Superior temporal gyrus (tissue), 1 donor: ENCODE measurements at regions not wholly inside any gene's neighbourhood (a gene's known extent, or its start where the extent isn't known, plus 50 kb on each side); places are given as distances from the start of the nearest gene placed in this dataset.
"Not testable (repeated sequence)": the region's sequence is repeated elsewhere in the genome, so short reads cannot be mapped to it uniquely, and the experiment has no call there.

Experiments used
- DNase-seq: peaks from one replicate; pipeline ENCODE4 v3.0.0-alpha.2; 2016; ENCODE audit errors: extremely low spot score

- no peak for DNase-seq
Measured at GRCh38 chr7:113606325-113606724, 312.5 kb downstream of the PPP1R3A start.

- not testable (repeated sequence) for DNase-seq
Measured at GRCh38 chr7:113600428-113600827, 318.4 kb downstream of the PPP1R3A start.

GRCh38 chr7:113593455-113593854, 325.4 kb downstream of the PPP1R3A start:
- not testable (repeated sequence) for DNase-seq

DNA sequence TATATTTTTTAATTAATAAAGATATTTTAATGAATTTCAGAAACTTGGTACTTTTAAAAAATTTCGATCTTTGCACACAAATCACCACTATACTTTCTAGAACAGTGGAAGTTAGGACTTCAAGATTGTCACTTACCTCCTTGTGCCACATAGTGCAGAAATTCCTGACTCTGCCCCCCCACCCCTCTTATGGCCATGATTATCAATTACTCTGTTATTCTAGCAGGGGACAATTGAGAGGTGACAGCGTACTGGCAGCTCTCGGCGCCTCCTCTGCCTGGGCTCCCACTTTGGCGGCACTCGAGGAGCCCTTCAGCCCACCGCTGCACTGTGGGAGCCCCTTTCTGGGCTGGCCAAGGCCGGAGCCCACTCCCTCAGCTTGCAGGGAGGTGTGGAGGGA, 325.9 kb downstream of the PPP1R3A start:
- not testable (repeated sequence) for DNase-seq

GRCh38 chr7:113582471-113582870, 336.3 kb downstream of the PPP1R3A start:
- no peak for DNase-seq

- not testable (repeated sequence) for DNase-seq
Measured at GRCh38 chr7:113563257-113563656, 355.6 kb downstream of the PPP1R3A start.

- no peak for DNase-seq
Measured at GRCh38 chr7:113562801-113563200, 356.0 kb downstream of the PPP1R3A start.

- no peak for DNase-seq
Measured at GRCh38 chr7:113562242-113562641, 356.6 kb downstream of the PPP1R3A start.

DNA sequence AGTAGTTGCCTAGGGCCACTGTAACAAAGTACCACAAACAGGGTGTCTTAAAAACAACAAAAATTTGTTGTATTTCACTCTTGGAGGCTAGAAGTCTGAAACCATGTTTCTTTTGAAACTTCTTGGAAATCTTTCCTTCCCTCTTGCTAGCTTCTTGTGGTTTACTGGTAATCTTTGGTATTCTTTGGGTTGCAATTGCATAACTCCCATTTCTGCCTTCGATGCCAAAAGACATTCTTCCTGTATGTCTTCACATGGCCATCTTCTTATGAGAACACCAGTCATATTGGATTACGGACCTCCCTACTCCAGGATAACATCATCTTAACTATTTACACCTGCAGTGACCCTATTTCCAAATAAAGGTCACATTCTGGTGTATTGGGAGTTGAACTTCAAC, 357.4 kb downstream of the PPP1R3A start:
- no peak for DNase-seq

DNA sequence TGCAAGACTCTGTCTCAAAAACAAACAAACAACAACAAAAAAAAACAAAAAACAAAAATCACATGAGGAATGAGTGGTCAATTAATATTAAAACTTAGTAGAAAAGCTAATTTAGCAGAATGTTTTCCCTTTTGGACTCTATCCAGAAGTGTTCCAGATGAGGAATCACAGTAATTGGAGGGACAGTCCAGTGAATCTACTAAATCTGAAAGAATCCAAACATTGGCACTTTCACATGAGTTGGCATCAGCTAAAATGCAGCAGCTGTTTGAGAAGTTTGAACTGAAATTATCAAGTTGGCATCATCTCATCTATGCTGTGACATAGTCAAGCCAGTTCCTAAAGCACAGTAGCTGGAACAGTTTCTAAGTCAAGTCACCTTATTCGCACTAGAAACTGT, 367.8 kb downstream of the PPP1R3A start:
- DNase-seq = no peak

DNA sequence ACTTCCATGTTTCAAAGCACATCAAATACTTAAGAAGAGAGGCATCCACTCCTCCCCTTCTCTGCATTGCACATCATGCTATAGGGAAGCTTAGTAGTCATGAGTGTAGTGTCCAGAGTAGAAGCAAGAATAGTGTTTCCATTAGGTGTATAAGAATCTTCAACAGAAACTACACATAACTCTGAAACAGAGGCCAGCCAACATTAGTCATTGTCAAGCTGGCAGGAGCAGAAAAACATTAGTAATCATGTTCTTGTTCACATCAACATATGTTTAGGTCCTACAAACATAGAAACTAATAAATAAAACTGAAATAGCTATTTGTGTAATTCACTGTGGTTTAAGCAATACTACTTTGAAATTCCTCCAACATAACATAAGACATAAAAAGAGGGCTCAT, 370.2 kb downstream of the PPP1R3A start:
- DNase-seq = no peak

GRCh38 chr7:113548137-113548536, 370.7 kb downstream of the PPP1R3A start:
- DNase-seq = no peak

- DNase-seq = no peak
Measured at GRCh38 chr7:113521468-113521867, 397.3 kb downstream of the PPP1R3A start.

GRCh38 chr7:113519472-113519871, 399.3 kb downstream of the PPP1R3A start:
- DNase-seq = no peak

- DNase-seq = no peak
Measured at GRCh38 chr7:113504691-113505090, 386.3 kb upstream of the SMIM30 start.

- DNase-seq = no peak
Measured at GRCh38 chr7:113504142-113504541, 385.8 kb upstream of the SMIM30 start.

DNA sequence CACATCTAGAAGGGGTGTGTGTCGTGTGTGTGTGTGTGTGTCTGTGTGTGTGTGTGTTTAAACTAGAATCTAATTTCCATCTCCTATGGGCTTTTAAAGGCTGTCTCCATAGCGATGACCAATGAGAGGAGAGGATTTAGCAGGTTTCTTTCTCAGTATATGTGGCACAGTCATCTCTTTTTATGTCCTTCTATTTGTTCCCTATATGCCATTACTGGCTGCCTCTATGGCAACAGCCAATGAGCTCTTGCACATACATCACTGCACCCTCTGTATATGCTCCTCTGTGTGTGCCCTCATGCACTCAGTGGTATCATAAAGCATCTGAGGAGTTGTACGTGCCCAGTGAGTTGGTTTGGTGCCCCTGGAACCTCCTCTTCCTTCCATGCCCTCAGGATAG, 378.2 kb upstream of the SMIM30 start:
- DNase-seq = not testable (repeated sequence)

GRCh38 chr7:113494797-113495566, 376.6 kb upstream of the SMIM30 start:
- DNase-seq = not testable (repeated sequence)

- DNase-seq = no peak
Measured at GRCh38 chr7:113491305-113491704, 373.0 kb upstream of the SMIM30 start.

GRCh38 chr7:113487925-113488731, 369.8 kb upstream of the SMIM30 start:
- DNase-seq = no peak

GRCh38 chr7:113486548-113486947, 368.2 kb upstream of the SMIM30 start:
- DNase-seq = no peak

GRCh38 chr7:113483657-113484056, 365.3 kb upstream of the SMIM30 start:
- no peak for DNase-seq

GRCh38 chr7:113480537-113480936, 362.2 kb upstream of the SMIM30 start:
- no peak for DNase-seq
